ENCODE measurements at regions not wholly inside any gene's neighbourhood (a gene's known extent, or its start where the extent isn't known, plus 50 kb on each side); places are given as distances from the start of the nearest gene placed in this dataset.

- ChIA-PET SMC1A (ENCODE audit: uncharacterized antibody, unreplicated experiment) (no interaction called here), RAD21 (ENCODE audit: unreplicated experiment) (no interaction called here), POLR2A (no interaction called here), CTCF (no interaction called here)
- H2AFZ ChIP-seq (ENCODE audit: control insufficient read depth, low read depth, low read length), result no peak overlapping the region
- no peaks in the 10 kb centered on the region for H3K79me2 ChIP-seq (ENCODE audit: control insufficient read depth, insufficient read depth, low read length)
- no TSS peak for BruUV-seq (replicated peaks)
- no peaks in the 10 kb centered on the region for H3K36me3 ChIP-seq (ENCODE audit: control insufficient read depth in 2 of 2, insufficient read depth in 2 of 2, low read length in 1 of 2)
- no peak for FAIRE-seq
- intact Hi-C loops (cut with micrococcal nuclease; ENCODE audit: unreplicated experiment) (no loop called here), in situ Hi-C loops (cut with MboI) (no loop called here)
- no peak overlapping the region for H3K27ac ChIP-seq (ENCODE audit: control insufficient read depth, insufficient read depth)
- H3K27me3 ChIP-seq (replicated peaks in 1 of 2; ENCODE audit: control insufficient read depth in 2 of 2, insufficient read depth in 2 of 2, low read length in 1 of 2), result no peaks in the 10 kb centered on the region
- H4K20me1 ChIP-seq (ENCODE audit: control insufficient read depth, insufficient read depth), result no peaks in the 10 kb centered on the region
- H3K4me1 ChIP-seq (ENCODE audit: control insufficient read depth, insufficient read depth, low read length), result no peaks in the 10 kb centered on the region
- H3K4me2 ChIP-seq (ENCODE audit: control insufficient read depth, insufficient read depth), result no peak overlapping the region
- H3K9ac ChIP-seq (ENCODE audit: control insufficient read depth, insufficient read depth, low read length), result no peak overlapping the region
- H3K4me3 ChIP-seq, result no peak overlapping the region
- TF ChIP-seq MEF2B (IDR thresholded peaks at IDR 0.05; ENCODE audit: partially characterized antibody, poor library complexity, severe bottlenecking) (no peak), CBFB (IDR thresholded peaks at IDR 0.05; ENCODE audit: low read depth) (no peak), EGR1 (IDR thresholded peaks at IDR 0.05; ENCODE audit: borderline replicate concordance in 1 of 2, low read depth in 2 of 2, low read length in 2 of 2) (no peak), ZSCAN29 (IDR thresholded peaks at IDR 0.05) (no peak), SUZ12 (IDR thresholded peaks at IDR 0.05; ENCODE audit: unreplicated experiment) (no peak), JUND (IDR thresholded peaks at IDR 0.05; ENCODE audit: low read depth, low read length) (no peak)
- ATAC-seq, result no peak
- H3K9me3 ChIP-seq (replicated peaks; ENCODE audit: control insufficient read depth, insufficient read depth, low read length), result no peaks in the 10 kb centered on the region
- no peak for DNase-seq (ENCODE audit: low read depth, low spot score)
These were observed 1013.5 kb downstream of the GATA3 start for GRCh38 chr10:9068003-9068402.

GRCh38 chr10:9069136-9069535 is 1014.6 kb downstream of the GATA3 start:
- ChIA-PET CTCF (no interaction called here), POLR2A (interaction anchor here (0.6 kb wide), 1 partner anchor 1252 kb away, joined by 3 read pairs; no protein-coding TSS in a partner anchor), SMC1A (ENCODE audit: uncharacterized antibody, unreplicated experiment) (no interaction called here), RAD21 (ENCODE audit: unreplicated experiment) (interaction anchor here (0.7 kb wide), 1 partner anchor 1017 kb away, joined by 3 read pairs; no protein-coding TSS in a partner anchor)
- WGBS (ENCODE audit: insufficient coverage, insufficient replicate concordance, low lambda C conversion rate, missing lambda C conversion rate), result 40% methylated on average over 4 of the region's 4 CpGs
- DNase-seq (ENCODE audit: low read depth, low spot score), result no peak
- no peaks in the 10 kb centered on the region for H3K79me2 ChIP-seq (ENCODE audit: control insufficient read depth, insufficient read depth, low read length)
- H3K4me3 ChIP-seq, result no peak overlapping the region
- no peaks in the 10 kb centered on the region for H3K36me3 ChIP-seq (ENCODE audit: control insufficient read depth in 2 of 2, insufficient read depth in 2 of 2, low read length in 1 of 2)
- H4K20me1 ChIP-seq (ENCODE audit: control insufficient read depth, insufficient read depth), result no peaks in the 10 kb centered on the region
- BruUV-seq (replicated peaks), result no TSS peak
- no peaks in the 10 kb centered on the region for H3K27me3 ChIP-seq (replicated peaks in 1 of 2; ENCODE audit: control insufficient read depth in 2 of 2, insufficient read depth in 2 of 2, low read length in 1 of 2)
- H3K9ac ChIP-seq (ENCODE audit: control insufficient read depth, insufficient read depth, low read length), result no peak overlapping the region
- in situ Hi-C loops (cut with MboI), result no loop called here
- no peaks in the 10 kb centered on the region for H3K9me3 ChIP-seq (replicated peaks; ENCODE audit: control insufficient read depth, insufficient read depth, low read length)
- intact Hi-C loops (cut with micrococcal nuclease; ENCODE audit: unreplicated experiment), result no loop called here
- H2AFZ ChIP-seq (ENCODE audit: control insufficient read depth, low read depth, low read length), result no peak overlapping the region
- no peaks in the 10 kb centered on the region for H3K4me1 ChIP-seq (ENCODE audit: control insufficient read depth, insufficient read depth, low read length)
- no peak overlapping the region for H3K4me2 ChIP-seq (ENCODE audit: control insufficient read depth, insufficient read depth)
- H3K27ac ChIP-seq (ENCODE audit: control insufficient read depth, insufficient read depth), result no peak overlapping the region
- FAIRE-seq, result no peak
- no peak for ATAC-seq
- TF ChIP-seq IKZF1 (conservative IDR thresholded peaks at IDR 0.05), result no peak
- TF ChIP-seq USF1 (IDR thresholded peaks at IDR 0.05; ENCODE audit: borderline replicate concordance, extremely low read length, insufficient read depth, low read depth, low read length), result no peak
- TF ChIP-seq MEF2B (IDR thresholded peaks at IDR 0.05; ENCODE audit: partially characterized antibody, poor library complexity, severe bottlenecking), result no peak
- TF ChIP-seq NFIC (IDR thresholded peaks at IDR 0.05; ENCODE audit: low read depth, low read length), result no peak
- TF ChIP-seq EGR1 (IDR thresholded peaks at IDR 0.05; ENCODE audit: borderline replicate concordance in 1 of 2, low read depth in 2 of 2, low read length in 2 of 2), result no peak
- no peak for TF ChIP-seq STAT1 (conservative IDR thresholded peaks at IDR 0.05)
- TF ChIP-seq TCF3 (IDR thresholded peaks at IDR 0.05; ENCODE audit: borderline replicate concordance, insufficient read depth, low read depth, low read length), result no peak
- no peak for TF ChIP-seq BMI1 (IDR thresholded peaks at IDR 0.05; ENCODE audit: borderline replicate concordance)
- TF ChIP-seq KAT2A (conservative IDR thresholded peaks at IDR 0.05; ENCODE audit: control insufficient read depth, low read depth, low read length), result no peak
- no peak for TF ChIP-seq ATF3 (IDR thresholded peaks at IDR 0.05; ENCODE audit: borderline replicate concordance, extremely low read depth, low read depth, low read length)
- TF ChIP-seq ZNF274 (IDR thresholded peaks at IDR 0.05; ENCODE audit: insufficient read depth, insufficient read length), result no peak
- TF ChIP-seq DPF2 (IDR thresholded peaks at IDR 0.05), result no peak
- no peak for TF ChIP-seq ASH2L (IDR thresholded peaks at IDR 0.05; ENCODE audit: borderline replicate concordance, low read depth)
- TF ChIP-seq PAX5 (IDR thresholded peaks at IDR 0.05; ENCODE audit: borderline replicate concordance, low read depth, low read length), result no peak
- TF ChIP-seq MAX (IDR thresholded peaks at IDR 0.05; ENCODE audit: low read depth, low read length), result no peak
